GM13976 (cell line): ENCODE measurements at regions not wholly inside any gene's neighbourhood (a gene's known extent, or its start where the extent isn't known, plus 50 kb on each side); places are given as distances from the start of the nearest gene placed in this dataset.
"Not testable (repeated sequence)": the region's sequence is repeated elsewhere in the genome, so short reads cannot be mapped to it uniquely, and the experiment has no call there.

Experiments used
- DNase-seq: peaks from one replicate; pipeline ENCODE4 v3.0.0; 2012; ENCODE audit warnings: low spot score
- in situ Hi-C: fragments of 300-500 bp; cut with MboI; formaldehyde crosslinking; loops from one replicate; pipeline ENCODE4 v1.12.0; 2022; ENCODE audit warnings: low sequenced_read_pairs, mixed read lengths, inconsistent platforms; ENCODE audit not compliant: unreplicated experiment
- TF ChIP-seq, protein P1 (sequence below): IDR thresholded peaks from 2 replicates; pipeline ENCODE4 v1.5.1; 2012; ENCODE audit warnings: borderline replicate concordance, mild to moderate bottlenecking; ENCODE audit not compliant: insufficient read depth; ENCODE audit errors: extremely low read depth, missing control alignments, control extremely low read depth

DNA sequence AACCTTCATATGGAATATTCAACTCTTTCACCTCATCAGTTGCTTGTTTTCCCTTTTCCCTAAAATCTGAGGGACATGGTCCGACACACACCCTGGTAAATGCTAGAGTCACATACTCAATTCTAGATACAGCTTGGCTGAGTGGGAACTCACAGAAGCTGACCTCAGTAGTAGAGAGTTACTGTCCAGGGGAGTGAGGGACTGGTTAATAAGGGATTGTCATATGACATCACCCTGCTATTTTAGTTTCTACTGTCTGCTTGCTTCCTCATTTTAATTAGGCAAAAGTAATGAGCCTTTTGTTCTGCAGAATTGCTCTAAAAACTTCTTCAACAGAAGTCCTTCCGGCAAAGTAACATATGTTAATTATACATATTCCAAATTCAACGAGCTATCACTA lies 244.5 kb downstream of the ZIC4 start:
- no peak for DNase-seq
- TF ChIP-seq, protein P1, sequence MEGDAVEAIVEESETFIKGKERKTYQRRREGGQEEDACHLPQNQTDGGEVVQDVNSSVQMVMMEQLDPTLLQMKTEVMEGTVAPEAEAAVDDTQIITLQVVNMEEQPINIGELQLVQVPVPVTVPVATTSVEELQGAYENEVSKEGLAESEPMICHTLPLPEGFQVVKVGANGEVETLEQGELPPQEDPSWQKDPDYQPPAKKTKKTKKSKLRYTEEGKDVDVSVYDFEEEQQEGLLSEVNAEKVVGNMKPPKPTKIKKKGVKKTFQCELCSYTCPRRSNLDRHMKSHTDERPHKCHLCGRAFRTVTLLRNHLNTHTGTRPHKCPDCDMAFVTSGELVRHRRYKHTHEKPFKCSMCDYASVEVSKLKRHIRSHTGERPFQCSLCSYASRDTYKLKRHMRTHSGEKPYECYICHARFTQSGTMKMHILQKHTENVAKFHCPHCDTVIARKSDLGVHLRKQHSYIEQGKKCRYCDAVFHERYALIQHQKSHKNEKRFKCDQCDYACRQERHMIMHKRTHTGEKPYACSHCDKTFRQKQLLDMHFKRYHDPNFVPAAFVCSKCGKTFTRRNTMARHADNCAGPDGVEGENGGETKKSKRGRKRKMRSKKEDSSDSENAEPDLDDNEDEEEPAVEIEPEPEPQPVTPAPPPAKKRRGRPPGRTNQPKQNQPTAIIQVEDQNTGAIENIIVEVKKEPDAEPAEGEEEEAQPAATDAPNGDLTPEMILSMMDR: no peak
- in situ Hi-C loops: no loop called here

DNA sequence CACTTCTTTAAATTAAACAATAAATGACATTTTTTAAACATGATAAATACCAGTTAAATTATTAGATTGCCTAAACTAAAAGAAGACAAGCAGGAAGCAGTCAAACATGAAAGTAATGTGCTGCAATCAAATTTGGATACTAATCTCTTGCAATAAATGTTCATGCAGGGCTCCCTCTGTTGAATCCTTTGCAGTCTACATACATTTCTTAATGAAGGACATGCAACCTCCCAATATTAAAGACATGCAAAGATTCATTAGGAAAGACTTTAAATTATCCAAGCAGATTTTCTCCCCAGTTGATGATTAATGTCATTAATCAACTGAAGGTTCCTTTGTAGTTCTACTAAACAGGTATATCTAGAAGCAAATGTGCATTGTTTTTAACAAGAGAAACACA lies 245.4 kb downstream of the ZIC4 start:
- DNase-seq: no peak
- in situ Hi-C loops: no loop called here
- TF ChIP-seq, protein P1: no peak

DNA sequence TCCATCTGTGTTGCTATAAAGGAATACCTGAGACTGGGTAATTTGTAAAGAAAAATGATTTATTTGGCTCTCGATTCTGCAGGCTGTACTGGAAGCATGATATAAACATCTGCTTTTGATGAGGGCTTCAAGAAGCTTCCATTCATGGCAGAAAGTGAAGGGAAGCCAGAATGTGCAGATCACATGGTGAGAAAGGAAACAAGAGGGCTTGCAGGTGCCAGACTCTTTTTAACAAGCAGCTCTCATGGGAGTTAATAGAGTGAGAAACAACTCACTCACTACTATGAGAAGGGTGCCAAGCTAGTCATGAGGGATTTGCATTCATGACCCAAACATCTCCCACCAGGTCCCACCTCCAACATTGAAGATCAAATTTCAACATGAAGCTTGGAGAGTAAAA lies 247.2 kb downstream of the ZIC4 start:
- TF ChIP-seq, protein P1: no peak
- DNase-seq: no peak
- in situ Hi-C loops: no loop called here

DNA sequence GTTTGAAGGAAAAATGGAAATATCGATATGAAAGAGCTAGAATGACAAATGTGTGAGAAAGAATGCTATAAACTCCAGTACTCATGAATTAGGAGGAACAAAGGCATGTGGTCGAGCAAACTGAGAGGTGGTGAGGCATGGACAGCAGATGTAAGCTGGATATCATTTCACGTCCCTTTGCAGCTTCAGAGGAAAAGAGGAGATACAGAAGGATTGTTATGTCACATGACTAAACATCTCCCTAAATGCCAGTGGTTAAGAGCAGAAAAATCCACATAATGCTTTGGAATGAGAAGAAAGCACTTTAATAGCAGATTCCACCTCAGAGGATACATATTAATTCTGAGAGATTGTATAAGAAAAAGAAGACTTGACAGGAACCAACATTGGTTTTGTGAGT lies 248.7 kb downstream of the ZIC4 start:
- in situ Hi-C loops: no loop called here
- no peak for DNase-seq
- TF ChIP-seq, protein P1: no peak

DNA sequence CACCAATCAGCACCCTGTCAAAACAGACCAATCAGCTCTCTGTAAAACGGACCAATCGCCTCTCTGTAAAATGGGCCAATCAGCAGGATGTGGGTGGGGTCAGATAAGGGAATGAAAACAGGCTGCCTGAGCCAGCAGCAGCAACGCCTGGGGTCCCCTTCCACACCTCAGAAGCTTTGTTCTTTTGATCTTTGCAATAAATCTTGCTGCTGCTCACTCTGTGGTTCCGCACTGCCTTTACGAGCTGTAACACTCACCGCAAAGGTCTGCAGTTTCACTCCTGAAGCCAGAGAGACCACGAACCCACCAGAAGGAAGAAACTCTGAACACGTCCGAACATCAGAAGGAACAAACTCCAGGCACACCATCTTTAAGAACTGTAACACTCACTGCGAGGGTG lies 251.4 kb downstream of the ZIC4 start:
- in situ Hi-C loops: not testable (repeated sequence)

DNA sequence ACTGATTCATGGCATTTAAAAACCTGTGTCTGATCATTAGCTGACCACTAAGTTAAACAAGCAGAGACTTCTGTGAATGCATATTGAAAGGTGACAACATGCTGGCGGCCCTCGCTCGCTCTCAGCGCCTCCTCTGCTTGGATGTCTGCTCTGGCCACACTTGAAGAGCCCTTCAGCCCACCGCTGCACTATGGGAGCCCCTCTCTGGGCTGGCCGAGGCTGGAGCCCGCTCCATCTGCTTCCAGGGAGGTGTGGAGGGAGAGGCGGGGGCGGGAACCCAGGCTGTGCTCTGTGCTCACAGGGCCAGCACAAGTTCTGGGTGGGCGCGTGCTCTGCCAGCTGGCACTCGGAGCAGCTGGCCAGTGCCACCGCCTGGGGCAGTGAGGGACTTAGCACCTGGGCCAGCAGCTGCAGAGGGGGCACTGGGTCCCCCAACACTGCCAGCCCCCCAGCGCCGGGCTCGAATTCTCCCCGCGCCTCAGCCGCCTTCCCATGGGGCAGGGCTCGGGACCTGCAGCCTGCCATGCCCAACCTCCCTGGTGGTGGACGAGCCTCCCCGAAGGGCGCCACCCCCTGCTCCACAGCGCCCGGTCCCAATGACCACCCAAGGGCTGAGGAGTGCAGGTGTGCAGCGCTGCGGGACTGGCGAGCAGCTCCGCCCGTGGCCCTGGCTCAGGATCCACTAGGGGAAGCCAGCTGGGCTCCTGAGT lies 252.4 kb downstream of the ZIC4 start:
- TF ChIP-seq, protein P1: no peak
- in situ Hi-C loops: no loop called here

More for the DNA sequence above, 251.4 kb downstream of the ZIC4 start:
- DNase-seq: not testable (repeated sequence)

DNA sequence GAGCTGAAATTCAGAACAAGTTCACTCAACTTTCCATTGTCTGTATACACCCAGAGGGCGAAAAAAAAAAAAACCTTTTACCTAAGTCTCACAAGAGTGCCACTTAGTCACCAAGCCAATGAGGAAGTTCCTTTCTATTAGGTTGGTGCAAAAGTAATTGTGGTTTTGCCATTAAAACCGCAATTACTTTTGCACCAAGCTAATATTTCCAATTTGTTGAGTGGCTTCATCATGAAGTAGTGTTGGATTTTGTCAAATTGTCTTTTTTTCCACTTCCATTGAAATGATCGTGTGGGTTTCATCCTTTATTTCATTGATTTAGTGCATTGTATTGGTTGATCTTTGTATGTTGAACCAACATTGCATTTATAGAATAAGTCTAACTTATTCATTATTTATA lies 253.9 kb downstream of the ZIC4 start:
- TF ChIP-seq, protein P1: no peak
- DNase-seq: no peak
- in situ Hi-C loops: no loop called here

More for the DNA sequence above, 252.4 kb downstream of the ZIC4 start:
- DNase-seq: no peak
